H9 (cell line): ENCODE measurements at regions not wholly inside any gene's neighbourhood (a gene's known extent, or its start where the extent isn't known, plus 50 kb on each side); places are given as distances from the start of the nearest gene placed in this dataset.

Experiments used
- DNase-seq: peaks from one replicate; pipeline ENCODE4 v3.0.0-alpha.2; 2017
- H2AFZ ChIP-seq: one replicate; pipeline ENCODE4 v1.6.1; 2013; ENCODE audit warnings: mild to moderate bottlenecking, low read length, control low read depth, moderate library complexity
- H2AK5ac ChIP-seq: 2 replicates; pipeline ENCODE4 v1.6.1; 2013; ENCODE audit warnings: low read length, control low read depth, mixed read lengths; ENCODE audit not compliant: insufficient read length
- H2BK120ac ChIP-seq: one replicate; pipeline ENCODE4 v1.6.1; 2013; ENCODE audit warnings: low read depth, mild to moderate bottlenecking, low read length, control low read depth, inconsistent platforms; ENCODE audit not compliant: poor library complexity, severe bottlenecking
- H2BK12ac ChIP-seq: 2 replicates; pipeline ENCODE4 v1.6.1; 2013; ENCODE audit warnings: low read length, control low read depth, mixed read lengths, low read depth; ENCODE audit not compliant: insufficient read length
- H2BK15ac ChIP-seq: 2 replicates; pipeline ENCODE4 v1.6.1; 2013; ENCODE audit warnings: low read depth, low read length, control low read depth
- H2BK20ac ChIP-seq: one replicate; pipeline ENCODE4 v1.6.1; 2013; ENCODE audit warnings: low read depth, mild to moderate bottlenecking, low read length, control low read depth, inconsistent platforms; ENCODE audit not compliant: poor library complexity, severe bottlenecking
- H2BK5ac ChIP-seq: 2 replicates; pipeline ENCODE4 v1.6.1; 2013; ENCODE audit warnings: low read length, control low read depth, mixed read lengths; ENCODE audit not compliant: insufficient read length
- H3K14ac ChIP-seq: 2 replicates; pipeline ENCODE4 v1.6.1; 2013; ENCODE audit warnings: low read length, control low read depth; ENCODE audit not compliant: insufficient read depth
- H3K18ac ChIP-seq: 2 replicates; pipeline ENCODE4 v1.6.1; 2013; ENCODE audit warnings: low read depth, mild to moderate bottlenecking, mixed read lengths, low read length, control low read depth; ENCODE audit not compliant: insufficient read length
- H3K23ac ChIP-seq: 2 replicates; pipeline ENCODE4 v1.6.1; 2013; ENCODE audit warnings: low read length, control low read depth, mixed read lengths, low read depth; ENCODE audit not compliant: insufficient read length
- H3K23me2 ChIP-seq: 2 replicates; pipeline ENCODE4 v1.6.1; 2013; ENCODE audit warnings: low read depth, mild to moderate bottlenecking, mixed read lengths, low read length, control low read depth; ENCODE audit not compliant: insufficient read length, poor library complexity, severe bottlenecking
- H3K27ac ChIP-seq: 2 replicates; pipeline ENCODE4 v1.5.1; 2013; ENCODE audit warnings: low read length, control low read depth, mixed read lengths, low read depth; ENCODE audit not compliant: insufficient read length
- H3K27me3 ChIP-seq: 2 replicates; pipeline ENCODE4 v1.6.1; 2013; ENCODE audit warnings: low read length, control low read depth, inconsistent platforms; ENCODE audit not compliant: insufficient read depth
- H3K4ac ChIP-seq: 2 replicates; pipeline ENCODE4 v1.6.1; 2013; ENCODE audit warnings: low read depth, mild to moderate bottlenecking, control low read depth, inconsistent platforms, low read length, moderate library complexity
- H3K4me1 ChIP-seq: 2 replicates; pipeline ENCODE4 v1.6.1; 2013; ENCODE audit warnings: low read length, control low read depth, inconsistent platforms; ENCODE audit not compliant: insufficient read depth
- H3K4me2 ChIP-seq: 2 replicates; pipeline ENCODE4 v1.6.1; 2013; ENCODE audit warnings: low read length, control low read depth, mixed read lengths; ENCODE audit not compliant: insufficient read length, insufficient read depth
- H3K56ac ChIP-seq: 2 replicates; pipeline ENCODE4 v1.6.1; 2013; ENCODE audit warnings: low read depth, mild to moderate bottlenecking, mixed read lengths, low read length, control low read depth; ENCODE audit not compliant: insufficient read length
- H3K79me1 ChIP-seq: 2 replicates; pipeline ENCODE4 v1.6.1; 2013; ENCODE audit warnings: low read depth, mild to moderate bottlenecking, moderate library complexity, low read length, control low read depth, inconsistent platforms; ENCODE audit not compliant: insufficient read depth, poor library complexity, severe bottlenecking
- H3K79me2 ChIP-seq: 2 replicates; pipeline ENCODE4 v1.6.1; 2013; ENCODE audit warnings: low read length, control low read depth, inconsistent platforms; ENCODE audit not compliant: insufficient read depth
- H3K9ac ChIP-seq: 2 replicates; pipeline ENCODE4 v1.6.1; 2013; ENCODE audit warnings: low read length, control low read depth, mixed read lengths; ENCODE audit not compliant: insufficient read length; ENCODE audit errors: extremely low read depth
- H3K9me3 ChIP-seq: one replicate; pipeline ENCODE4 v1.6.1; 2013; ENCODE audit warnings: low read depth, low read length, inconsistent platforms; ENCODE audit not compliant: control insufficient read depth
- H3T11ph ChIP-seq: one replicate; pipeline ENCODE4 v1.6.1; 2013; ENCODE audit warnings: mild to moderate bottlenecking, low read length, control low read depth, inconsistent platforms
- H4K20me1 ChIP-seq: one replicate; pipeline ENCODE4 v1.6.1; 2013; ENCODE audit not compliant: control insufficient read depth, insufficient read length, insufficient read depth
- H4K5ac ChIP-seq: 2 replicates; pipeline ENCODE4 v1.6.1; 2013; ENCODE audit warnings: low read depth, mild to moderate bottlenecking, mixed read lengths, low read length, control low read depth; ENCODE audit not compliant: insufficient read length
- H4K8ac ChIP-seq: replicated peaks from 2 replicates; pipeline ENCODE4 v1.6.1; 2013; ENCODE audit warnings: low read length, control low read depth, mixed read lengths, low read depth; ENCODE audit not compliant: insufficient read length
- H4K91ac ChIP-seq: 2 replicates; pipeline ENCODE4 v1.6.1; 2013; ENCODE audit warnings: low read depth, mild to moderate bottlenecking, moderate library complexity, mixed read lengths, low read length, control low read depth; ENCODE audit not compliant: insufficient read length
- H3K27ac Mint-ChIP-seq, 3 experiments: 2 replicates in 2 of 3; 3 replicates in 1 of 3; pipeline ENCODE4 v1.8.0; 2020 to 2021; ENCODE audit warnings: mixed read lengths in 3 of 3, mild to moderate bottlenecking in 1 of 3, moderate library complexity in 1 of 3
- H3K27me3 Mint-ChIP-seq: 2 replicates; pipeline ENCODE4 v1.8.0; 2021; ENCODE audit warnings: low read depth, mild to moderate bottlenecking, moderate library complexity, mixed read lengths
- H3K36me3 Mint-ChIP-seq, 3 experiments: 2 replicates in 2 of 3; 3 replicates in 1 of 3; pipeline ENCODE4 v1.8.0; 2020 to 2021; ENCODE audit warnings: low read depth in 3 of 3, mixed read lengths in 3 of 3; ENCODE audit not compliant: insufficient read depth in 1 of 3
- H3K4me1 Mint-ChIP-seq, 2 experiments: 2 replicates each; pipeline ENCODE4 v1.8.0; 2020; ENCODE audit warnings: mixed read lengths in 2 of 2
- H3K4me3 Mint-ChIP-seq, 2 experiments: 2 replicates in 1 of 2; 3 replicates in 1 of 2; pipeline ENCODE4 v1.8.0; 2020 to 2021; ENCODE audit warnings: mild to moderate bottlenecking in 2 of 2, mixed read lengths in 2 of 2, moderate library complexity in 1 of 2
- H3K9me3 Mint-ChIP-seq, 2 experiments: 2 replicates in 1 of 2; 3 replicates in 1 of 2; pipeline ENCODE4 v1.8.0; 2020; ENCODE audit warnings: mild to moderate bottlenecking in 2 of 2, mixed read lengths in 2 of 2, moderate library complexity in 1 of 2
- WGBS: extraction: QIAGEN DNeasy Blood & Tissue Kit; methylation state at CpG from one replicate; pipeline ENCODE4 v1.1.7; 2013; ENCODE audit warnings: missing lambda C conversion rate, low lambda C conversion rate, mixed read lengths; ENCODE audit not compliant: insufficient read length; ENCODE audit errors: extremely low coverage; 5-methylcytosine and 5-hydroxymethylcytosine counted together
- TF ChIP-seq, protein P1 (sequence below): fragments of 200-600 bp; sonication (generic); conservative IDR thresholded peaks from 3 replicates; pipeline ENCODE4 v1.8.0; 2021; ENCODE audit warnings: antibody characterized with exemption, mild to moderate bottlenecking

DNA sequence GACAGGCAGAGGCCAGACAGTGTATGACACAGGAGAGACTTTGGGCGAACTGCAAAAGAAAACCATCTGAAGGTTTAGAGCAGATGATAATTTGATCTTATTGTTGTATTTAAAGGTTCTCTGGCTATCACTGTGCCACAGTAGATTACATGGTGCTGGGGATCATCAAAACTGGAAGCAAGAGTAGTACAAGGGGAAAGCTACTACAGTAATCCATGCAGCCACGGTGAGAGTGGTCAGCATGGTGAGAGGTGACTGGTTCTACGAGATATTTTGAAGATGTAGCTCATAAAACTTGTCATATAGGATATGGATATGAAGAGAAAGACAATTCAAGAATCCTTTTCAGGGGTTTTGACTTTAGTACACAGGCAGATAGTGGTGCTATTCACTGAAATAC, 194.8 kb upstream of the GULP1 start:
- H2BK12ac ChIP-seq = no peak overlapping the region
- H4K20me1 ChIP-seq = no peaks in the 10 kb centered on the region
- H2BK120ac ChIP-seq = no peak overlapping the region
- no peak overlapping the region for H4K8ac ChIP-seq
- H2AFZ ChIP-seq = no peak overlapping the region
- H3K27ac ChIP-seq = no peak overlapping the region
- WGBS = no CpG with 5 or more reads among the region's 3 CpGs
- H4K91ac ChIP-seq = no peak overlapping the region
- H3T11ph ChIP-seq = no peak overlapping the region
- no peaks in the 10 kb centered on the region for H3K27me3 Mint-ChIP-seq
- H3K23ac ChIP-seq = no peak overlapping the region
- H3K23me2 ChIP-seq = no peaks in the 10 kb centered on the region
- H2BK15ac ChIP-seq = no peak overlapping the region
- no peak overlapping the region for H3K4me2 ChIP-seq
- peaks cover 3 to 4% of the 10 kb centered on the region in 2 experiments; a peak in 2 of 4 replicates for H3K4me1 Mint-ChIP-seq
- no peak overlapping the region for H2BK5ac ChIP-seq
- H2AK5ac ChIP-seq = no peak overlapping the region
- H3K14ac ChIP-seq = no peak overlapping the region
- no peak overlapping the region for H3K56ac ChIP-seq
- DNase-seq = no peak
- no peak overlapping the region for H2BK20ac ChIP-seq
- no peak overlapping the region for H3K27ac Mint-ChIP-seq
- no peaks in the 10 kb centered on the region for H3K79me1 ChIP-seq
- no peaks in the 10 kb centered on the region for H3K9me3 Mint-ChIP-seq
- H3K9ac ChIP-seq = no peak overlapping the region
- H3K36me3 Mint-ChIP-seq = no peaks in the 10 kb centered on the region
- no peak overlapping the region for H3K4me3 Mint-ChIP-seq
- H3K27me3 ChIP-seq = no peaks in the 10 kb centered on the region
- TF ChIP-seq, protein P1, sequence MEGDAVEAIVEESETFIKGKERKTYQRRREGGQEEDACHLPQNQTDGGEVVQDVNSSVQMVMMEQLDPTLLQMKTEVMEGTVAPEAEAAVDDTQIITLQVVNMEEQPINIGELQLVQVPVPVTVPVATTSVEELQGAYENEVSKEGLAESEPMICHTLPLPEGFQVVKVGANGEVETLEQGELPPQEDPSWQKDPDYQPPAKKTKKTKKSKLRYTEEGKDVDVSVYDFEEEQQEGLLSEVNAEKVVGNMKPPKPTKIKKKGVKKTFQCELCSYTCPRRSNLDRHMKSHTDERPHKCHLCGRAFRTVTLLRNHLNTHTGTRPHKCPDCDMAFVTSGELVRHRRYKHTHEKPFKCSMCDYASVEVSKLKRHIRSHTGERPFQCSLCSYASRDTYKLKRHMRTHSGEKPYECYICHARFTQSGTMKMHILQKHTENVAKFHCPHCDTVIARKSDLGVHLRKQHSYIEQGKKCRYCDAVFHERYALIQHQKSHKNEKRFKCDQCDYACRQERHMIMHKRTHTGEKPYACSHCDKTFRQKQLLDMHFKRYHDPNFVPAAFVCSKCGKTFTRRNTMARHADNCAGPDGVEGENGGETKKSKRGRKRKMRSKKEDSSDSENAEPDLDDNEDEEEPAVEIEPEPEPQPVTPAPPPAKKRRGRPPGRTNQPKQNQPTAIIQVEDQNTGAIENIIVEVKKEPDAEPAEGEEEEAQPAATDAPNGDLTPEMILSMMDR = no peak
- H3K4ac ChIP-seq = no peak overlapping the region
- no peak overlapping the region for H4K5ac ChIP-seq
- H3K4me1 ChIP-seq = no peaks in the 10 kb centered on the region
- H3K79me2 ChIP-seq = no peaks in the 10 kb centered on the region
- no peaks in the 10 kb centered on the region for H3K9me3 ChIP-seq
- H3K18ac ChIP-seq = no peak overlapping the region
